WTC11 (cell line): ENCODE measurements at regions not wholly inside any gene's neighbourhood (a gene's known extent, or its start where the extent isn't known, plus 50 kb on each side); places are given as distances from the start of the nearest gene placed in this dataset.

Experiments used
- ATF2 ChIP-seq: sonication (generic); formaldehyde crosslinking; IDR thresholded peaks from 2 replicates; pipeline ENCODE4 v1.8.1; 2022; ENCODE audit warnings: low read depth, missing genetic modification reagents, borderline replicate concordance
- ATF3 ChIP-seq: sonication (generic); formaldehyde crosslinking; conservative IDR thresholded peaks from 2 replicates; pipeline ENCODE4 v1.8.1; 2022; ENCODE audit warnings: mild to moderate bottlenecking, missing genetic modification reagents
- CREB1 ChIP-seq: sonication (generic); formaldehyde crosslinking; IDR thresholded peaks from 2 replicates; pipeline ENCODE4 v1.8.0; 2023; ENCODE audit warnings: mild to moderate bottlenecking, missing genetic modification reagents
- CTCF ChIP-seq: fragments of 200-600 bp; IDR thresholded peaks from 2 replicates; pipeline ENCODE4 v1.8.0; 2022; ENCODE audit warnings: antibody characterized with exemption
- FOXP1 ChIP-seq: sonication (generic); formaldehyde crosslinking; IDR thresholded peaks from 2 replicates; pipeline ENCODE4 v1.8.0; 2022; ENCODE audit warnings: missing genetic modification reagents, mild to moderate bottlenecking, moderate library complexity, borderline replicate concordance
- MAX ChIP-seq: sonication (generic); formaldehyde crosslinking; IDR thresholded peaks from 2 replicates; pipeline ENCODE4 v1.8.0; 2022; ENCODE audit warnings: mild to moderate bottlenecking, missing genetic modification reagents
- NR1H2 ChIP-seq: sonication (generic); formaldehyde crosslinking; IDR thresholded peaks from 2 replicates; pipeline ENCODE4 v1.9.0; 2021; ENCODE audit warnings: mild to moderate bottlenecking, moderate library complexity, missing genetic modification reagents
- TEAD4 ChIP-seq: sonication (generic); formaldehyde crosslinking; IDR thresholded peaks from 2 replicates; pipeline ENCODE4 v1.8.0; 2022; ENCODE audit warnings: mild to moderate bottlenecking, missing genetic modification reagents

- TF ChIP-seq CTCF (no peak), NR1H2 (no peak), MAX (no peak), ATF3 (no peak), FOXP1 (CRISPR knock-in tag) (no peak), ATF2 (CRISPR knock-in tag) (no peak), CREB1 (no peak), TEAD4 (CRISPR knock-in tag) (no peak)
Observed at GRCh38 chr6:134674562-134674961, 275.3 kb downstream of the ALDH8A1 start.
